GM23338 (cell line): ENCODE measurements at regions not wholly inside any gene's neighbourhood (a gene's known extent, or its start where the extent isn't known, plus 50 kb on each side); places are given as distances from the start of the nearest gene placed in this dataset.

Experiments
- CREB1 ChIP-seq: fragments of 250-450 bp; sonication (Bioruptor Pico); IDR thresholded peaks from 2 replicates; pipeline ENCODE4 v1.5.0; 2020; ENCODE audit warnings: low read depth, mild to moderate bottlenecking, moderate library complexity
- CTCF ChIP-seq, 2 experiments: fragments of 200-600 bp in 1 of 2; sonication (generic) in 1 of 2; conservative IDR thresholded peaks; 2 replicates each; pipeline versions ENCODE4 v1.5.1 to v1.6.1; 2016 to 2017; ENCODE audit warnings: antibody characterized with exemption in 2 of 2, low read depth in 2 of 2, mild to moderate bottlenecking in 2 of 2, moderate library complexity in 1 of 2
- ETS1 ChIP-seq: IDR thresholded peaks from 2 replicates; pipeline ENCODE4 v1.6.1; 2016; ENCODE audit warnings: antibody characterized with exemption
- EZH2 ChIP-seq: fragments of 200-600 bp; sonication (generic); IDR thresholded peaks from one replicate; pipeline ENCODE4 v1.8.0; 2017; ENCODE audit warnings: antibody characterized with exemption, mild to moderate bottlenecking, low read depth; ENCODE audit not compliant: unreplicated experiment
- EZH2phosphoT487 ChIP-seq: fragments of 200-600 bp; sonication (generic); IDR thresholded peaks from one replicate; pipeline ENCODE4 v1.8.1; 2018; ENCODE audit warnings: antibody characterized with exemption; ENCODE audit not compliant: unreplicated experiment
- JUNB ChIP-seq: IDR thresholded peaks from one replicate; pipeline ENCODE4 v1.6.1; 2016; ENCODE audit warnings: antibody characterized with exemption; ENCODE audit not compliant: unreplicated experiment
- NANOG ChIP-seq: IDR thresholded peaks from 2 replicates; pipeline ENCODE4 v1.6.1; 2016; ENCODE audit warnings: antibody characterized with exemption, borderline replicate concordance
- POLR2AphosphoS5 ChIP-seq: IDR thresholded peaks from 2 replicates; pipeline ENCODE4 v1.6.1; 2016; ENCODE audit warnings: antibody characterized with exemption, low read depth
- REST ChIP-seq: IDR thresholded peaks from one replicate; pipeline ENCODE4 v1.6.1; 2018; ENCODE audit warnings: antibody characterized with exemption; ENCODE audit not compliant: unreplicated experiment
- STAT1 ChIP-seq: IDR thresholded peaks from one replicate; pipeline ENCODE4 v1.6.1; 2016; ENCODE audit warnings: antibody characterized with exemption; ENCODE audit not compliant: unreplicated experiment
- ZNF462 ChIP-seq: fragments of 250-450 bp; sonication (Bioruptor Pico); IDR thresholded peaks from 2 replicates; pipeline ENCODE4 v1.5.0; 2020; ENCODE audit warnings: mild to moderate bottlenecking, moderate library complexity

- TF ChIP-seq CTCF (conservative IDR thresholded peaks at IDR 0.05; ENCODE audit: low read depth in 2 of 2) = no peak
- no peak for TF ChIP-seq REST
- no peak for TF ChIP-seq STAT1
- TF ChIP-seq JUNB = no peak
- TF ChIP-seq EZH2phosphoT487 = no peak
- TF ChIP-seq EZH2 = no peak
- no peak for TF ChIP-seq POLR2AphosphoS5
- no peak for TF ChIP-seq ZNF462 (CRISPR knock-in tag)
- no peak for TF ChIP-seq ETS1
- TF ChIP-seq CREB1 (CRISPR knock-in tag) = no peak
- no peak for TF ChIP-seq NANOG
Measured at GRCh38 chr18:65651192-65651591, 99.6 kb upstream of the CDH7 start.
